Colon (tissue), 2 donors: ENCODE measurements at regions not wholly inside any gene's neighbourhood (a gene's known extent, or its start where the extent isn't known, plus 50 kb on each side); places are given as distances from the start of the nearest gene placed in this dataset.
A peak's percentile ranks its signal among the peaks of the same experiment; 100 is the strongest.
"Not testable (repeated sequence)": the region's sequence is repeated elsewhere in the genome, so short reads cannot be mapped to it uniquely, and the experiment has no call there.

Experiments
- FAIRE-seq: peaks from 2 replicates; lab custom pipeline; 2012; peaks lifted over from hg19 to GRCh38; lab: Jason Lieb, UNC
- donor health status: control.
- donor health status: control.

DNA sequence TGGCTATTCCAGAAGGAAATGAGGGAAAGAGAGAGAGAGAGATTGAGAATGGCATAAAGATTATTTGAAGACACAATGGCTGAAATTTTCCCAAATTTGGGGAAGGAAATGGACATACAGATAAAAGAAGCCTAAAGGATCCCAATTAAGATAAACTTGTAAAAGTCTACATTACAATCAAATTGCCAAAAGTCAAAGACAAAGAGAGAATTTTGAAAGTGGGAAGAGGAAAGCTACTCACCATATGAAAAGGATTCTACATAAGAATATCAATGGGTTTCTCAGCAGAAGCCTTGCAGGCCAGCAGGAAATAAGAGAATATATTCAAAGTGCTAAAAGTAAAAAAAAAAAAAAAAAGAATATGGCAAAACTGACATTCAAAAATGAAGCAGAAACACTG is 233.0 kb upstream of the NFIA start:
- FAIRE-seq, result no peak

GRCh38 chr1:60848583-60849188 is 233.7 kb upstream of the NFIA start:
- FAIRE-seq, result no peak

GRCh38 chr1:60847855-60848582 is 234.3 kb upstream of the NFIA start:
- no peak for FAIRE-seq

- no peak for FAIRE-seq
Observed at GRCh38 chr1:60847391-60847790, 235.0 kb upstream of the NFIA start.

- not testable (repeated sequence) for FAIRE-seq
Observed at GRCh38 chr1:60845659-60846058, 236.7 kb upstream of the NFIA start.

GRCh38 chr1:60842304-60842703 is 240.1 kb upstream of the NFIA start:
- FAIRE-seq, result no peak

- no peak for FAIRE-seq
Observed at GRCh38 chr1:60841116-60842046, 241.0 kb upstream of the NFIA start.

DNA sequence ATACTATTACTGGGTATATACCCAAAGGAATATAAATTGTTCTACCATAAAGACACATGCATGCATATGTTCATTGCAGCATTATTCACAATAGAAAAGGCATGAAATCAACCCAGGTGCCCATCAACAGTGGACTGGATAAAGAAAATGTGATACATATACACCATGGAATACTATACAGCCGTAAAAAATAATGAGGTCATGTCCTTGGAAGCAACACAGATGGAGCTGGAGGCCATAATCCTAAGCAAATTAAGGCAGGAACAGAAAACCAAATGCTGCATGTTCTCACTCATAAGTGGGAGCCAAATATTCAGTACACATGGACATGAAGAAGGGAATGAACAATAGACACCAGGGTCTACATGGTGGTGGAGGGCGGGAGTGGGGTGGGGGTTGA is 241.9 kb upstream of the NFIA start:
- FAIRE-seq, result not testable (repeated sequence)

GRCh38 chr1:60835649-60836048 is 246.7 kb upstream of the NFIA start:
- FAIRE-seq, result no peak

GRCh38 chr1:60833173-60833572 is 249.2 kb upstream of the NFIA start:
- no peak for FAIRE-seq

GRCh38 chr1:60832367-60832766 is 250.0 kb upstream of the NFIA start:
- FAIRE-seq, result no peak

GRCh38 chr1:60831780-60832179 is 250.6 kb upstream of the NFIA start:
- FAIRE-seq, result no peak

- no peak for FAIRE-seq
Observed at GRCh38 chr1:60828944-60829343, 253.4 kb upstream of the NFIA start.

DNA sequence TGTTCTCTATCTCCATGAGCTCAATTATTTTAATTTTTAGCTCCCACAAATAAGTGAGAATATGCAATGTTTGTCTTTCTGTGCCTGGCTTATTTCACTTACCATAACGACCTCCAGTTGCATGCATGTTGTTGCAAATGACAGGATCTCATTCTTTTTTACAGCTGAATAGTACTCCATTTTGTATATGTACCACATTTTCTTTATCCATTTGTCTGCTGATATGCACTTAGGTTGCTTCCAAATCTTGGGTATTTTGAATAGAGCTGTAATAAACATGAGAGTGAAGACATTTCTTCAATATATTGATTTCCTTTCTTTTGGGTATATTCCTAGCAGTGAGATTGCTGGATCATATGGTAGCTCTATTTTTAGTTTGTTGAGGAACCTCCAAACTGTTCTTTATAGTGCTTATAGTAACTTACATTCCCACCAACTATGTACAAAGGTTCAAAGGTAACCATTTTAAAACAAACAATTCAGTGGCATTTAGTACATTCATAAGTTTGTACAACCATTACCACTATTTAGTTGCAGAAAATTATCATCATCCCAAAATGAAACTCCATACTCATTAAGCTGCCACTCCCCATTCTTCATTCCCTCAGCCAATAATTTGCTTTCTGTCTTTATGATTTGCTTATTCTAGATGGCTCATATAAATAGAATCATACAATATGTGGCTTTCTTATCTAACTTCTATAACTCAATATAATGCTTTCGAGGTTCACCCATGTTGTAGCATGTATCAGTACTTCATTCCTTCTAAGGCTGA is 255.9 kb upstream of the NFIA start:
- peak; percentile 70 for FAIRE-seq

- FAIRE-seq, result no peak
Observed at GRCh38 chr1:60825593-60825992, 256.8 kb upstream of the NFIA start.

- no peak for FAIRE-seq
Observed at GRCh38 chr1:60823151-60823550, 259.2 kb upstream of the NFIA start.

- FAIRE-seq, result no peak
Observed at GRCh38 chr1:60822252-60822651, 260.1 kb upstream of the NFIA start.

DNA sequence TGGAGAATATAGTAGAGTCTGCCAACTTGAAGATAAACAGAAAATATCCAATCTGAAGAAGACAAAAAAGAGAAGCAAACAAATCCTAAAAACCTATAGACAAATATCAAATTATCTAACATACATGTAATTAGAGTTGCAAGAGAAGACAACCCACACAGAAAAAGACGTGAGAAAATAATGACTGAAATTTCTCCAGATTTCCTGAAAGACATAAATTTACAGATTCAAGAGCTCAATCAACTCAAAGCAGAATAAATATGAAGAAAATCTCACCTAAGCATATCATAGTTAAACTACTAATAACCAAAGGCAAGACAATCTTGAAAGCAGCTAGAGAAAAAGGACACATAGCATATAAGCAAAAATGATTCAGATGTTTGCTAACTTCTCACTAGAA is 261.2 kb upstream of the NFIA start:
- FAIRE-seq, result no peak

DNA sequence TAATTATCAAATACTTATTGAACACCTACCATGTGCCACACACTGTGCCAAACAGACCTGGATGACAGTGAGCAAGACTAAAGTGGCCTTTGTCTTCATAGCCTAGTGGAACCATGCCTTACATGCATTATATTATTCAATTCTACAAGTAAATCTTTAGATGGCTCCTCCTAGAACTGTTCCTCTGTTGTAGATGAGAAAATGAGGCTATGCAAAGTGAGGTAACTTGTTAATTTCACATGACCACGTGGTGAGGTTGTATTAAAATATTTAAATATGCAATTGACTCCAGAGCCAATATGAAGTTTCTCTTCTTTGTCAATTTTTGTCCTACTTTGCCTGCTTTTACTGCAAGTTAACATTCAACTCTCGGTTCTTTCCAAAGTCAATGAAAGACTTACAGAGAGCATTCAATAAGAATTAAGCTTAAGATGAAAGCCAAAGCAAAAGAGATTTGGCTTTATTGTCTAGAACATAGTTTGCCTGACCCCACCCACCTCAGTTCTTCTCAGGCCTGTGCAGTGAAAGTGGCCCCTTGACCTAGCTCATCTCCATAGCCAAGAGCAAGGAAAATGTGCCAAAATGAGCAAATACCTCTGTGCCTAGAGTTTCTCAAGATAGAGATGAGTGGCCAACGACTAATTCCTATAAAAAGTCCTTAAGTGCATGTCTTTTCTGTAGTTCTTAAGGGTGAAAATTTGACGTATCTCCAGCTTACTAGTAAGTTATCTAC is 263.2 kb upstream of the NFIA start:
- FAIRE-seq, result no peak

GRCh38 chr1:60813071-60813470 is 269.3 kb upstream of the NFIA start:
- FAIRE-seq, result no peak

- FAIRE-seq, result no peak
Observed at GRCh38 chr1:60809204-60809980, 273.0 kb upstream of the NFIA start.
